ENCODE measurements at regions not wholly inside any gene's neighbourhood (a gene's known extent, or its start where the extent isn't known, plus 50 kb on each side); places are given as distances from the start of the nearest gene placed in this dataset.

DNA sequence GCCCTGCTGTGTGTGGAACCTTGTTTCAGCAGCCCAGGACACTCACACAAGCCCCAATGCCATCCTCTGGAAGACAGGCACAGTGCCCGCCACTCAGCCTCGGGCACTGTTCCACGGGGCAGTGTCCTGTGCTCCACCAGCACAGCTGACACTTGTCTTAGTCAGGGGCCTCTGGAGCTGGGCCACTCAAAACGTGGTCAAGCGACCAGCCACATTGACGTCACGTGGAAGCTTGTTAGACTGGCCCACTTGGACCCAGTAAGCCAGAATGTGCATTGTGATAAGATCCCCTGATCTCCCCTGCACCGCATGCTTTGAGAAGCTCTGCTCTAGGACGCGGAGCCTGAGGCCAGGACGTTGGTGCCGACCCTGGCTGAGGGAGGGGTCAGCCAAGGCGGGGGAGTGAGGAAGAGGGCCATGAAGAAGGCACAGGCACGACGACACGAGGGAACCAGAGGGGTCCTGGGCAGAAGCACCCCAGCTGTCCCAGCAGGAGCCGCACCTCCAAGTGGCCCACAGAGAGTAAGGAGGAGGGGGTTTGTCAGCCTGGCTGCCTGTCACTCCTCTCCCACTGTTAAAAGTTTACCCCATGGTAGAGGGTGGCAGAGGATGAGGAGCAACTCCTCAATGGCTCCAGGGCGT, 64.6 kb downstream of the LINC01488 start:
- TF ChIP-seq BCL11A (tag by site-specific recombination; IDR thresholded peaks at IDR 0.05; ENCODE audit: low read depth) (no peak), ZNF585B (tag by site-specific recombination; IDR thresholded peaks at IDR 0.05) (no peak), GLIS2 (tag by site-specific recombination; IDR thresholded peaks at IDR 0.05) (no peak), ZNF521 (tag by site-specific recombination; IDR thresholded peaks at IDR 0.05) (no peak), ZNF670 (tag by site-specific recombination; IDR thresholded peaks at IDR 0.05; ENCODE audit: low read depth) (no peak), ZNF19 (tag by site-specific recombination; IDR thresholded peaks at IDR 0.05; ENCODE audit: low read depth) (no peak), ZNF76 (tag by site-specific recombination; IDR thresholded peaks at IDR 0.05; ENCODE audit: borderline replicate concordance, low read depth) (no peak), ZNF626 (tag by site-specific recombination; IDR thresholded peaks at IDR 0.05) (no peak), ELK4 (IDR thresholded peaks at IDR 0.05; ENCODE audit: borderline replicate concordance, low read depth, low read length) (no peak), ZNF211 (tag by site-specific recombination; IDR thresholded peaks at IDR 0.05; ENCODE audit: low read depth) (no peak), PBX3 (CRISPR knock-in tag; IDR thresholded peaks at IDR 0.05) (no peak), ZNF133 (tag by site-specific recombination; IDR thresholded peaks at IDR 0.05) (no peak), ZNF426 (tag by site-specific recombination; IDR thresholded peaks at IDR 0.05) (no peak), ZNF23 (tag by site-specific recombination; IDR thresholded peaks at IDR 0.05; ENCODE audit: borderline replicate concordance) (no peak), ZNF621 (tag by site-specific recombination; IDR thresholded peaks at IDR 0.05) (no peak)
- Histone ChIP-seq H3K4me1 (ENCODE audit: control insufficient read depth, insufficient read depth, low read length) (no peaks in the 10 kb centered on the region), H3K4me3 (ENCODE audit: low read depth, low read length) (no peak overlapping the region), H3K9me3 (ENCODE audit: control insufficient read depth, insufficient read depth, low read depth, low read length) (no peaks in the 10 kb centered on the region), H3K36me3 (ENCODE audit: control insufficient read depth in 2 of 2, insufficient read depth in 1 of 2, low read length in 2 of 2) (no peaks in the 10 kb centered on the region), H3K27ac (ENCODE audit: extremely low read depth, low read depth, low read length) (no peak overlapping the region)
- CTCF ChIA-PET: no interaction called here
- POLR2A ChIA-PET: no interaction called here

DNA sequence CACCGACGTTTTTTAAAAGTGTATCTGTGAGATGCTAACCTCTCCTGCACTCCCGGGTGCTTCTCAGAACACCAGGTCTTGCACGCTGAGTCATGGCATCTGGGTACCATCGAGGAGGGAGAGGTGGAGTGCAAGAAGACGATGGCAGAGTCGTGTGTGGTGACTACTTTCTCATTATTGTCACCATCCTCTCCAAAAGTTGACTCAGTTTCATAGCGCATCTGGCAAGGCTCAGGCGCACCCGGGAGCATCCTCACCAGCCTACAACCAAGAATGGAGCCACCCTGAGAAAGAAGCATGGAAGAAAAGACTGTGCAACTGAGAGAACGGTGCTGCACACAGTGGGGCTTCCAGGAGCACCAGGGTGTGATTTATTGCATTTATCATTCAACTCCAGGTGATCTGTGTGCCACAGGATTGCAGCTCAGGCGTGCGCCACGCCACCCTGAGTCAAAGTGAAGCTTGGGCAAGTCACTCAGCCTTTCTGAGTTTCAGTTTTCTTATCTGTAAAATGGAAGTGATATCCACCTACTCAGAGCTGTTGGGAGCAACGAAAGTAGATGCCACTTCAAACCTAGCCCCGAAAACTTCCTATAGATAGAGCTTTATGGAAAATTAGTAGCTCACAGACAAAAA, 65.4 kb downstream of the LINC01488 start:
- CTCF ChIA-PET: no interaction called here
- TF ChIP-seq EGR2 (tag by site-specific recombination; IDR thresholded peaks at IDR 0.05; ENCODE audit: low read depth) (no peak), ATF2 (tag by site-specific recombination; IDR thresholded peaks at IDR 0.05; ENCODE audit: low read depth) (no peak), ZBTB8A (tag by site-specific recombination; IDR thresholded peaks at IDR 0.05) (no peak), ZNF561 (tag by site-specific recombination; IDR thresholded peaks at IDR 0.05; ENCODE audit: borderline replicate concordance) (no peak), OVOL3 (tag by site-specific recombination; IDR thresholded peaks at IDR 0.05) (no peak), ZNF19 (tag by site-specific recombination; IDR thresholded peaks at IDR 0.05; ENCODE audit: low read depth) (no peak), KLF8 (tag by site-specific recombination; IDR thresholded peaks at IDR 0.05) (no peak), ZNF571 (tag by site-specific recombination; IDR thresholded peaks at IDR 0.05) (no peak), ZNF791 (tag by site-specific recombination; IDR thresholded peaks at IDR 0.05) (no peak), GLIS2 (tag by site-specific recombination; IDR thresholded peaks at IDR 0.05) (no peak), ZNF155 (tag by site-specific recombination; IDR thresholded peaks at IDR 0.05) (no peak)
- TF ChIP-seq, protein P1, sequence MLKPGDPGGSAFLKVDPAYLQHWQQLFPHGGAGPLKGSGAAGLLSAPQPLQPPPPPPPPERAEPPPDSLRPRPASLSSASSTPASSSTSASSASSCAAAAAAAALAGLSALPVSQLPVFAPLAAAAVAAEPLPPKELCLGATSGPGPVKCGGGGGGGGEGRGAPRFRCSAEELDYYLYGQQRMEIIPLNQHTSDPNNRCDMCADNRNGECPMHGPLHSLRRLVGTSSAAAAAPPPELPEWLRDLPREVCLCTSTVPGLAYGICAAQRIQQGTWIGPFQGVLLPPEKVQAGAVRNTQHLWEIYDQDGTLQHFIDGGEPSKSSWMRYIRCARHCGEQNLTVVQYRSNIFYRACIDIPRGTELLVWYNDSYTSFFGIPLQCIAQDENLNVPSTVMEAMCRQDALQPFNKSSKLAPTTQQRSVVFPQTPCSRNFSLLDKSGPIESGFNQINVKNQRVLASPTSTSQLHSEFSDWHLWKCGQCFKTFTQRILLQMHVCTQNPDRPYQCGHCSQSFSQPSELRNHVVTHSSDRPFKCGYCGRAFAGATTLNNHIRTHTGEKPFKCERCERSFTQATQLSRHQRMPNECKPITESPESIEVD (tag by site-specific recombination; IDR thresholded peaks at IDR 0.05): no peak
- Histone ChIP-seq H3K36me3 (ENCODE audit: control insufficient read depth in 2 of 2, insufficient read depth in 1 of 2, low read length in 2 of 2) (no peaks in the 10 kb centered on the region), H3K27ac (ENCODE audit: extremely low read depth, low read depth, low read length) (no peak overlapping the region), H3K4me1 (ENCODE audit: control insufficient read depth, insufficient read depth, low read length) (no peaks in the 10 kb centered on the region), H3K4me3 (ENCODE audit: low read depth, low read length) (no peak overlapping the region), H3K9me3 (ENCODE audit: control insufficient read depth, insufficient read depth, low read depth, low read length) (no peaks in the 10 kb centered on the region)
- POLR2A ChIA-PET: no interaction called here
